ENCODE measurements at regions not wholly inside any gene's neighbourhood (a gene's known extent, or its start where the extent isn't known, plus 50 kb on each side); places are given as distances from the start of the nearest gene placed in this dataset.

GRCh38 chr2:221025398-221025797 lies 546.7 kb downstream of the EPHA4 start:
- DNase-seq (ENCODE audit: low read depth): no peak
- H3K4me3 ChIP-seq (replicated peaks; ENCODE audit: low read depth, low read length): no peak overlapping the region
- no peak for TF ChIP-seq CTCF (IDR thresholded peaks at IDR 0.05; ENCODE audit: low read length, missing control alignments)

GRCh38 chr2:221034026-221034701 lies 537.9 kb downstream of the EPHA4 start:
- H3K4me3 ChIP-seq (replicated peaks; ENCODE audit: low read depth, low read length): no peak overlapping the region
- no peak for DNase-seq (ENCODE audit: low read depth)
- TF ChIP-seq CTCF (IDR thresholded peaks at IDR 0.05; ENCODE audit: low read length, missing control alignments): no peak

GRCh38 chr2:221034973-221035372 lies 537.1 kb downstream of the EPHA4 start:
- no peak for TF ChIP-seq CTCF (IDR thresholded peaks at IDR 0.05; ENCODE audit: low read length, missing control alignments)
- no peak for DNase-seq (ENCODE audit: low read depth)
- no peak overlapping the region for H3K4me3 ChIP-seq (replicated peaks; ENCODE audit: low read depth, low read length)

GRCh38 chr2:221042926-221043325 lies 529.2 kb downstream of the EPHA4 start:
- no peak for TF ChIP-seq CTCF (IDR thresholded peaks at IDR 0.05; ENCODE audit: low read length, missing control alignments)
- no peak for DNase-seq (ENCODE audit: low read depth)
- H3K4me3 ChIP-seq (replicated peaks; ENCODE audit: low read depth, low read length): no peak overlapping the region

GRCh38 chr2:221044781-221045180 lies 527.3 kb downstream of the EPHA4 start:
- no peak overlapping the region for H3K4me3 ChIP-seq (replicated peaks; ENCODE audit: low read depth, low read length)
- no peak for TF ChIP-seq CTCF (IDR thresholded peaks at IDR 0.05; ENCODE audit: low read length, missing control alignments)
- no peak for DNase-seq (ENCODE audit: low read depth)

GRCh38 chr2:221050020-221050795 lies 521.9 kb downstream of the EPHA4 start:
- no peak for DNase-seq (ENCODE audit: low read depth)
- no peak for TF ChIP-seq CTCF (IDR thresholded peaks at IDR 0.05; ENCODE audit: low read length, missing control alignments)
- H3K4me3 ChIP-seq (replicated peaks; ENCODE audit: low read depth, low read length): no peak overlapping the region
